ENCODE measurements at regions not wholly inside any gene's neighbourhood (a gene's known extent, or its start where the extent isn't known, plus 50 kb on each side); places are given as distances from the start of the nearest gene placed in this dataset.
"Not testable (repeated sequence)": the region's sequence is repeated elsewhere in the genome, so short reads cannot be mapped to it uniquely, and the experiment has no call there.

GRCh38 chr5:41995193-41995592, 70.1 kb downstream of the FBXO4 start:
- no peak for FAIRE-seq

- no peak for FAIRE-seq
Observed at GRCh38 chr5:42001673-42002072, 76.6 kb downstream of the FBXO4 start.

GRCh38 chr5:42003852-42004251, 78.8 kb downstream of the FBXO4 start:
- not testable (repeated sequence) for FAIRE-seq

- FAIRE-seq = peak; percentile 73
Observed at GRCh38 chr5:42005561-42006153, 80.6 kb downstream of the FBXO4 start.

GRCh38 chr5:42013561-42013960, 88.5 kb downstream of the FBXO4 start:
- no peak for FAIRE-seq

GRCh38 chr5:42015254-42015653, 90.2 kb downstream of the FBXO4 start:
- no peak for FAIRE-seq

- FAIRE-seq = no peak
Observed at GRCh38 chr5:42015681-42016080, 90.6 kb downstream of the FBXO4 start.

GRCh38 chr5:42020788-42021530, 95.9 kb downstream of the FBXO4 start:
- no peak for FAIRE-seq

- FAIRE-seq = no peak
Observed at GRCh38 chr5:42021923-42022322, 96.8 kb downstream of the FBXO4 start.

- no peak for FAIRE-seq
Observed at GRCh38 chr5:42022383-42022972, 97.4 kb downstream of the FBXO4 start.

GRCh38 chr5:42026446-42026845, 101.4 kb downstream of the FBXO4 start:
- FAIRE-seq = no peak

- no peak for FAIRE-seq
Observed at GRCh38 chr5:42032137-42032536, 107.1 kb downstream of the FBXO4 start.

- FAIRE-seq = no peak
Observed at GRCh38 chr5:42035526-42035925, 110.4 kb downstream of the FBXO4 start.

GRCh38 chr5:42036379-42036778, 111.3 kb downstream of the FBXO4 start:
- FAIRE-seq = no peak

- FAIRE-seq = no peak
Observed at GRCh38 chr5:42037379-42037932, 112.4 kb downstream of the FBXO4 start.

- no peak for FAIRE-seq
Observed at GRCh38 chr5:42043400-42043799, 118.3 kb downstream of the FBXO4 start.

GRCh38 chr5:42057254-42057690, 132.2 kb downstream of the FBXO4 start:
- no peak for FAIRE-seq

- FAIRE-seq = peak; percentile 21
Observed at GRCh38 chr5:42059291-42059690, 134.2 kb downstream of the FBXO4 start.

GRCh38 chr5:42059778-42060464, 134.8 kb downstream of the FBXO4 start:
- no peak for FAIRE-seq

GRCh38 chr5:42061121-42061520, 136.0 kb downstream of the FBXO4 start:
- FAIRE-seq = no peak

- no peak for FAIRE-seq
Observed at GRCh38 chr5:42064821-42065220, 139.7 kb downstream of the FBXO4 start.

GRCh38 chr5:42066131-42066530, 141.1 kb downstream of the FBXO4 start:
- FAIRE-seq = no peak

GRCh38 chr5:42074353-42074752, 149.3 kb downstream of the FBXO4 start:
- FAIRE-seq = no peak
